Activated B cell treated with CpG ODN at 0.5 μM for 24 hours (primary cell): ENCODE measurements at regions not wholly inside any gene's neighbourhood (a gene's known extent, or its start where the extent isn't known, plus 50 kb on each side); places are given as distances from the start of the nearest gene placed in this dataset.
"Not testable (repeated sequence)": the region's sequence is repeated elsewhere in the genome, so short reads cannot be mapped to it uniquely, and the experiment has no call there.

Experiments
- ATAC-seq: fragments of 200-7000 bp; cut with Tn5 transposase; one replicate; pipeline ENCODE4 v1.10.0; 2021; ENCODE audit warnings: low read depth, mild to moderate bottlenecking, moderate library complexity
- CTCF ChIA-PET: fragments of 350-600 bp; sonication (Branson Sonifier 250); formaldehyde crosslinking; loops from one replicate; lab custom pipeline; 2021; ENCODE audit warnings: antibody characterized with exemption; lab: Charles Lee
- POLR2A ChIA-PET: fragments of 350-600 bp; sonication (Branson Sonifier 250); formaldehyde crosslinking; loops from one replicate; lab custom pipeline; 2021; ENCODE audit warnings: antibody characterized with exemption; lab: Charles Lee
- DNase-seq: peaks from one replicate; pipeline ENCODE4 v3.0.0; 2022
- H3K27ac Mint-ChIP-seq: one replicate; pipeline ENCODE4 v1.8.0; 2020; ENCODE audit warnings: mixed read lengths
- H3K27me3 Mint-ChIP-seq: one replicate; pipeline ENCODE4 v1.8.0; 2021; ENCODE audit warnings: mixed read lengths
- H3K36me3 Mint-ChIP-seq: one replicate; pipeline ENCODE4 v1.8.0; 2021; ENCODE audit warnings: low read depth, mixed read lengths
- H3K4me1 Mint-ChIP-seq: one replicate; pipeline ENCODE4 v1.8.0; 2021; ENCODE audit warnings: mixed read lengths
- H3K4me3 Mint-ChIP-seq: one replicate; pipeline ENCODE4 v1.8.0; 2020; ENCODE audit warnings: mild to moderate bottlenecking, mixed read lengths
- H3K9me3 Mint-ChIP-seq: one replicate; pipeline ENCODE4 v1.8.0; 2020; ENCODE audit warnings: mixed read lengths
- intact Hi-C: fragments of 100-400 bp; cut with micrococcal nuclease; formaldehyde crosslinking; loops from one replicate; pipeline ENCODE4 v1.15.1; 2024
- TF ChIP-seq, protein P1 (sequence below): fragments of 200-600 bp; IDR thresholded peaks from one replicate; pipeline ENCODE4 v1.8.0; 2022; ENCODE audit warnings: antibody characterized with exemption, mild to moderate bottlenecking

DNA sequence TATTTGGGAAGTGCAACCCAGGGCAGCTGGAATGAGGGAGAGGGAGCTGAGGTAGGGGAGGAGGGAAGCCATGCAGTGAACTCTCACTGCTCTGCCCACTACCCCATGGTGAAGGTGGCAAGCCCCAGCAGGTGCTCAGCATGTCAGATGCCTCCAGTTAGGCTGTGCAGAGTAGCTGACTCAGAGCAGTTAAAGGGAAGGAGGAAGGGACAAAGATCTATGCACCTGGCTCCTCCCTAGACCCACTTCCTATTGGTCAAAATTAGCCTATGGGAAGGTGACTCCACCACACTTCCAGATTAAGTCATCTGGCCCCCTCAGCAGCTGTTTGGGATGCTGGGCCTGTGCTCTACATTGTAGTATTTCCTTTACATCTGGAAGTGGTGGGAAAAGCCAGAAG, 125.7 kb upstream of the MTPN start:
- Mint-ChIP-seq H3K27me3 (no peaks in the 10 kb centered on the region), H3K4me1 (no peaks in the 10 kb centered on the region), H3K9me3 (peaks cover 3% of the 10 kb centered on the region), H3K27ac (no peak overlapping the region), H3K36me3 (no peaks in the 10 kb centered on the region), H3K4me3 (no peak overlapping the region)
- ATAC-seq (no peak), DNase-seq (no peak)
- ChIA-PET POLR2A (no interaction called here), CTCF (no interaction called here)
- intact Hi-C loops: no loop called here
- TF ChIP-seq, protein P1, sequence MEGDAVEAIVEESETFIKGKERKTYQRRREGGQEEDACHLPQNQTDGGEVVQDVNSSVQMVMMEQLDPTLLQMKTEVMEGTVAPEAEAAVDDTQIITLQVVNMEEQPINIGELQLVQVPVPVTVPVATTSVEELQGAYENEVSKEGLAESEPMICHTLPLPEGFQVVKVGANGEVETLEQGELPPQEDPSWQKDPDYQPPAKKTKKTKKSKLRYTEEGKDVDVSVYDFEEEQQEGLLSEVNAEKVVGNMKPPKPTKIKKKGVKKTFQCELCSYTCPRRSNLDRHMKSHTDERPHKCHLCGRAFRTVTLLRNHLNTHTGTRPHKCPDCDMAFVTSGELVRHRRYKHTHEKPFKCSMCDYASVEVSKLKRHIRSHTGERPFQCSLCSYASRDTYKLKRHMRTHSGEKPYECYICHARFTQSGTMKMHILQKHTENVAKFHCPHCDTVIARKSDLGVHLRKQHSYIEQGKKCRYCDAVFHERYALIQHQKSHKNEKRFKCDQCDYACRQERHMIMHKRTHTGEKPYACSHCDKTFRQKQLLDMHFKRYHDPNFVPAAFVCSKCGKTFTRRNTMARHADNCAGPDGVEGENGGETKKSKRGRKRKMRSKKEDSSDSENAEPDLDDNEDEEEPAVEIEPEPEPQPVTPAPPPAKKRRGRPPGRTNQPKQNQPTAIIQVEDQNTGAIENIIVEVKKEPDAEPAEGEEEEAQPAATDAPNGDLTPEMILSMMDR: no peak

DNA sequence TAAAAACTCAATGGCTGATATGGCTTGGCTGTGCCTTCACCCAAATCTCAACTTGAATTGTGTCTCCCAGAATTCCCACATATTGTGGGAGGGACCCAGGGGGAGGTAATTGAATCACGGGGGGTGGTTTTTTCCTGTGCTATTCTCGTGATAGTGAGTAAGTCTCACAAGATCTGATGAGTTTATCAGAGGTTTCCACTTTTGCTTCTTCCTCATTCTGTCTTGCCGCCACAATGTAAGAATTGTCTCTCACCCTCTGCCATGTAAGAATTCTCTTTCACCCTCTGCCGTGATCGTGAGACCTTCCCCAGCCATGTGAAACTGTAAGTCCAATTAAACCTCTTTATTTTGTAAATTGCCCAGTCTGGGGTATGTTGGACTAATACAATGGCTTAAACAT, 115.6 kb upstream of the MTPN start:
- ATAC-seq, POLR2A ChIA-PET, CTCF ChIA-PET, H3K27ac Mint-ChIP-seq, H3K4me1 Mint-ChIP-seq, H3K4me3 Mint-ChIP-seq, DNase-seq, H3K36me3 Mint-ChIP-seq, H3K27me3 Mint-ChIP-seq, intact Hi-C loops, H3K9me3 Mint-ChIP-seq: not testable (repeated sequence)

DNA sequence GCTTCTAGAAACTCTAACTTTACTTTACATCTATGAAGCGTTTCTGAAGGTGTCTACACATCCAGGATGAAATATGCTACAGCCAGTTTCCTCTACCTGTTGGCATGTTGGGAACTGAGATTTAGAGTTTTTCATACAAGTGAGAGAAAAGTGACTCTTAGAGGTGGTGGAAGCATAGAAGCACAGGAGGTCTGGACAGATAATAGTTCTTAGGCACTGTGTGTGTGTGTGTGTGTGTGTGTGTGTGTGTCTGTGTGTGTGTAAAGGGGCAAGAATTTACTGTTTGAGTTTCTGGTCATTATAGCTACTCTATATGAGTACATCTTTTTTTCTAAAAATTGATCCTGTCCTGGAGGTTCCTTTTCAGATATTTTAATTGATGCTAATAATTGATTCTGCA, 110.7 kb upstream of the MTPN start:
- no peak overlapping the region for H3K27ac Mint-ChIP-seq
- H3K36me3 Mint-ChIP-seq: peaks cover 1% of the 10 kb centered on the region
- H3K27me3 Mint-ChIP-seq: no peaks in the 10 kb centered on the region
- intact Hi-C loops: no loop called here
- no peak overlapping the region for H3K4me3 Mint-ChIP-seq
- H3K9me3 Mint-ChIP-seq: peaks cover 2% of the 10 kb centered on the region
- DNase-seq (no peak), ATAC-seq (no peak)
- no peaks in the 10 kb centered on the region for H3K4me1 Mint-ChIP-seq
- POLR2A ChIA-PET: no interaction called here
- CTCF ChIA-PET: no interaction called here
- TF ChIP-seq, protein P1: no peak

DNA sequence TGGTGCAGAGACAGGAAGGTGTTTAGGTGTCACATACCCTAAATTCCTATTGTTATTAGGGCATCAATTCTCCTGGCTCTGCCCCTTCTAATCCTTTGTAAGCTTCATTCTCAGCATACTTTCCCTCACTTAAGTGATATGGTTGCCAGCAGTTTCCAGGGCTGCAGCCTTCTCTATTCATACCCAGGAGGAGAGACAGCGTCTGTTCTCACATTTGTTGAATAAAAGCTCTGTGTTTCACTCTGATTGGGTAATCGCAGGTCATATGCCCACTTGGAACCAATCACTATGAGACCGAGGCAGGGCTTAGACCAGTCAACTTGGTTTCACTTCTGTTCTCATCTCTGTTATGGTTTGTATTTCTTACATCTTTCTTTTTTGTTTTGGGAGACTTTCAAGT, 109.6 kb upstream of the MTPN start:
- peak; percentile 98 for ATAC-seq
- H3K4me1 Mint-ChIP-seq: no peaks in the 10 kb centered on the region
- intact Hi-C loops: no loop called here

GRCh38 chr7:136079934-136080333, 102.8 kb upstream of the MTPN start:
- Mint-ChIP-seq H3K9me3 (no peaks in the 10 kb centered on the region), H3K36me3 (no peaks in the 10 kb centered on the region), H3K27ac (no peak overlapping the region), H3K4me3 (no peak overlapping the region), H3K4me1 (no peaks in the 10 kb centered on the region), H3K27me3 (no peaks in the 10 kb centered on the region)
- TF ChIP-seq, protein P1: no peak
- CTCF ChIA-PET: no interaction called here
- no peak for ATAC-seq
- intact Hi-C loops: no loop called here
- DNase-seq: no peak
- POLR2A ChIA-PET: no interaction called here

More for the DNA sequence above, 109.6 kb upstream of the MTPN start:
- Mint-ChIP-seq H3K36me3 (no peaks in the 10 kb centered on the region), H3K27me3 (no peaks in the 10 kb centered on the region), H3K4me3 (peak overlapping the region; percentile 62), H3K9me3 (no peaks in the 10 kb centered on the region), H3K27ac (no peak overlapping the region)
- CTCF ChIA-PET: no interaction called here
- no peak for DNase-seq
- TF ChIP-seq, protein P1: no peak
- POLR2A ChIA-PET: no interaction called here

DNA sequence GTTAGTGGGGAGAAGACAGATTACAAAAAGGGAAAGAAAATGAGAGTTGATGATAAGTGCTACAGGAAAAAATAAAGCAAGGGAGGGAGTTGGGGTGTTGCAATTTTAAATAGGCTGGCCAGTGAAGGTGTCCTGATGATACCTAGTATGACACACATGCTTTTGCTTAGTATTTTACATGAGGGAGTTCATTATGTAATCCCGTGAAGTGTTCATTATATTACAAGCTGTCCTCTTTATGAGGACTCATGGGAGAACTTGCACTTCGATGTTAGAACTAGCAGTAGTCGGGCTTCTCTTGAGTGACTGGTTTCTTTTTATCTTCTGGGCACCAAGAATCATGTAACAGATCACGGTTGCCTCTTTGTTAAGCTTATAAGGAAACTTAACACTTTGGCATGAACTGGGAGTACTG, 102.3 kb upstream of the MTPN start:
- H3K9me3 Mint-ChIP-seq: no peaks in the 10 kb centered on the region
- no peak for ATAC-seq
- CTCF ChIA-PET: no interaction called here
- POLR2A ChIA-PET: no interaction called here
- TF ChIP-seq, protein P1: no peak
- no peak for DNase-seq
- no peak overlapping the region for H3K4me3 Mint-ChIP-seq
- no peaks in the 10 kb centered on the region for H3K27me3 Mint-ChIP-seq
- H3K36me3 Mint-ChIP-seq: no peaks in the 10 kb centered on the region
- intact Hi-C loops: no loop called here
- H3K4me1 Mint-ChIP-seq: no peaks in the 10 kb centered on the region
- H3K27ac Mint-ChIP-seq: no peak overlapping the region
